Panc1 (cell line): ENCODE measurements at regions not wholly inside any gene's neighbourhood (a gene's known extent, or its start where the extent isn't known, plus 50 kb on each side); places are given as distances from the start of the nearest gene placed in this dataset.

ENCODE experiments used
- ATAC-seq: fragments of 200-7000 bp; cut with Tn5 transposase; 2 replicates; pipeline ENCODE4 v1.9.1; 2020; ENCODE audit warnings: mild to moderate bottlenecking, moderate library complexity
- BruUV-seq: library from RNA; stranded (reverse); fragments of 400-500 nt; replicated peaks from 2 replicates; lab custom pipeline; 2021; lab: Mats Ljungman, UMichigan
- CTCF ChIA-PET: fragments of 300-600 bp; sonication (Branson Sonifier 250); formaldehyde crosslinking; loops from one replicate; lab custom pipeline; 2022; ENCODE audit warnings: antibody characterized with exemption; lab: Charles Lee
- POLR2A ChIA-PET: fragments of 300-600 bp; sonication (Branson Sonifier 250); formaldehyde crosslinking; loops from one replicate; lab custom pipeline; 2022; ENCODE audit warnings: antibody characterized with exemption; lab: Charles Lee
- DNase-seq: peaks from one replicate; pipeline ENCODE4 v3.0.0-alpha.2; 2010; ENCODE audit warnings: low read depth, low spot score
- H3K27ac ChIP-seq: 2 replicates; pipeline ENCODE4 v1.5.1; 2011; ENCODE audit warnings: mild to moderate bottlenecking, low read length, inconsistent platforms
- H3K27me3 ChIP-seq: fragments of 200-500 bp; sonication (Bioruptor generic); 2 replicates; pipeline ENCODE4 v1.6.0; 2014; ENCODE audit warnings: low read length, inconsistent platforms; ENCODE audit not compliant: control insufficient read depth, insufficient read depth
- H3K36me3 ChIP-seq: fragments of 200-500 bp; sonication (Bioruptor generic); 2 replicates; pipeline ENCODE4 v1.5.1; 2014; ENCODE audit warnings: inconsistent platforms, mild to moderate bottlenecking, low read length, moderate library complexity; ENCODE audit not compliant: control insufficient read depth, insufficient read depth
- H3K4me1 ChIP-seq: 2 replicates; pipeline ENCODE4 v1.5.1; 2011; ENCODE audit warnings: inconsistent platforms, mild to moderate bottlenecking, low read length, moderate library complexity; ENCODE audit not compliant: control insufficient read depth, insufficient read depth
- H3K4me3 ChIP-seq, 2 experiments: 2 replicates each; pipeline ENCODE4 v1.5.1; 2011 to 2012; ENCODE audit warnings: low read depth in 2 of 2, low read length in 2 of 2, mild to moderate bottlenecking in 2 of 2, inconsistent platforms in 1 of 2, moderate library complexity in 1 of 2
- H3K9me3 ChIP-seq: fragments of 200-500 bp; sonication (Bioruptor generic); 2 replicates; pipeline ENCODE4 v1.5.1; 2014; ENCODE audit warnings: low read depth, mild to moderate bottlenecking, inconsistent platforms, low read length, moderate library complexity; ENCODE audit not compliant: control insufficient read depth, insufficient read depth
- POLR2AphosphoS5 ChIP-seq: IDR thresholded peaks from 2 replicates; pipeline ENCODE4 v1.6.1; 2012; ENCODE audit warnings: mild to moderate bottlenecking, low read depth, low read length, moderate library complexity
- SIN3A ChIP-seq: IDR thresholded peaks from 2 replicates; pipeline ENCODE4 v1.6.1; 2012; ENCODE audit warnings: low read depth, mild to moderate bottlenecking, low read length, moderate library complexity, borderline replicate concordance; ENCODE audit not compliant: insufficient read depth
- TCF7L2 ChIP-seq: IDR thresholded peaks from 2 replicates; pipeline ENCODE4 v1.6.1; 2011; ENCODE audit warnings: mild to moderate bottlenecking, low read depth, low read length, inconsistent platforms
- in situ Hi-C: cut with HindIII; loops from 2 replicates; pipeline ENCODE4 v1.10.0; 2016; ENCODE audit warnings: low sequenced_read_pairs, low pct_unique_long_range_greater_than_20kb
- intact Hi-C: fragments of 100-400 bp; cut with micrococcal nuclease; formaldehyde crosslinking; loops from one replicate; pipeline ENCODE4 v1.10.0; 2022; ENCODE audit not compliant: unreplicated experiment
- TF ChIP-seq, protein P1 (sequence below), 2 experiments: IDR thresholded peaks; 2 replicates each; pipeline ENCODE4 v1.6.1; 2011 to 2012; ENCODE audit warnings: low read depth in 2 of 2, control low read depth in 1 of 2, low read length in 1 of 2, mild to moderate bottlenecking in 1 of 2, moderate library complexity in 1 of 2; ENCODE audit not compliant: insufficient read depth in 1 of 2
- TF ChIP-seq, protein P2 (sequence below): fragments of 450-650 bp; IDR thresholded peaks from 2 replicates; pipeline ENCODE4 v1.5.1; 2017; ENCODE audit warnings: mild to moderate bottlenecking

GRCh38 chr4:132619968-132620367, 529.1 kb upstream of the PCDH10 start:
- Histone ChIP-seq H3K27ac (no peak overlapping the region), H3K36me3 (no peaks in the 10 kb centered on the region), H3K4me1 (no peaks in the 10 kb centered on the region), H3K4me3 (no peak overlapping the region), H3K9me3 (no peaks in the 10 kb centered on the region), H3K27me3 (no peaks in the 10 kb centered on the region)
- no peak for TF ChIP-seq TCF7L2
- no TSS peak for BruUV-seq
- ATAC-seq (no peak), DNase-seq (no peak)
- ChIA-PET CTCF (no interaction called here), POLR2A (no interaction called here)
- in situ Hi-C loops: no loop called here
- intact Hi-C loops: no loop called here

DNA sequence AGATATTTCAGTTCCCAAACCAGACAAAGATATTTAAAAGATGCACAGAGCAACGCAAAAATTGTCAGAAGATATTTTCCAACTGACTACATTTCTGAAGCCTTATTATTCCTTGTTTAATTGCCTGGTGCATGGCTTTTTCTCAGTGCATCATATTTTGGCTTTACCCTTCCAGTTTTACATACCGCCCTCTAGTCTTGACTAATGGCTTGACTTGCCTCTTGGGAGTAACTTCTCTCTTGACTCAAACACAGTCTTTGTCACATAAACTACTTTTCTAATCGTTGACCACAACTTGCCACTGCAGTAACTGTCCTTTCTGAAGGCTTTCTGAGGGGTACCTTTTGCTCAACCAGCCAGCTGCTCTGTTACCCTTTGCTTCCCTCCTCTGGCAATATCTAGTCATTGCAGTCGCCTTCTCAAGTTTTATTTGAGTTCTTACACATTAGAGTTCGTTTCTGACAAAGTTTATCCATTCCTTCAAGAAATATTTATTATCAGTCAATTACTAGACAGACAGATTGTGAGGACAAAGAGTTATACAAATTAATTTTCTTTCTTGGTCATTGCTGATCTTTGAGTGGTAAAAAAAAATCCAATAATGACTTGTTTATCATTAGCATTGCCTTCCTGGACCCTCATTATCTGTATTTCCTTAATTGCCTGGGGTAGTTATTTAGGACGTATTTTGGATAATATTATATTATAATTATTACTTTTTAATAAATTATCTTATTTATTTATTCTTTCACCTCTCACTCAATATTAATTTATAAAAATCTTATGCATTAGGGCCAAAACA, 506.9 kb upstream of the PCDH10 start:
- POLR2A ChIA-PET: no interaction called here
- no peaks in the 10 kb centered on the region for H3K9me3 ChIP-seq
- ATAC-seq: no peak
- TF ChIP-seq, protein P1, sequence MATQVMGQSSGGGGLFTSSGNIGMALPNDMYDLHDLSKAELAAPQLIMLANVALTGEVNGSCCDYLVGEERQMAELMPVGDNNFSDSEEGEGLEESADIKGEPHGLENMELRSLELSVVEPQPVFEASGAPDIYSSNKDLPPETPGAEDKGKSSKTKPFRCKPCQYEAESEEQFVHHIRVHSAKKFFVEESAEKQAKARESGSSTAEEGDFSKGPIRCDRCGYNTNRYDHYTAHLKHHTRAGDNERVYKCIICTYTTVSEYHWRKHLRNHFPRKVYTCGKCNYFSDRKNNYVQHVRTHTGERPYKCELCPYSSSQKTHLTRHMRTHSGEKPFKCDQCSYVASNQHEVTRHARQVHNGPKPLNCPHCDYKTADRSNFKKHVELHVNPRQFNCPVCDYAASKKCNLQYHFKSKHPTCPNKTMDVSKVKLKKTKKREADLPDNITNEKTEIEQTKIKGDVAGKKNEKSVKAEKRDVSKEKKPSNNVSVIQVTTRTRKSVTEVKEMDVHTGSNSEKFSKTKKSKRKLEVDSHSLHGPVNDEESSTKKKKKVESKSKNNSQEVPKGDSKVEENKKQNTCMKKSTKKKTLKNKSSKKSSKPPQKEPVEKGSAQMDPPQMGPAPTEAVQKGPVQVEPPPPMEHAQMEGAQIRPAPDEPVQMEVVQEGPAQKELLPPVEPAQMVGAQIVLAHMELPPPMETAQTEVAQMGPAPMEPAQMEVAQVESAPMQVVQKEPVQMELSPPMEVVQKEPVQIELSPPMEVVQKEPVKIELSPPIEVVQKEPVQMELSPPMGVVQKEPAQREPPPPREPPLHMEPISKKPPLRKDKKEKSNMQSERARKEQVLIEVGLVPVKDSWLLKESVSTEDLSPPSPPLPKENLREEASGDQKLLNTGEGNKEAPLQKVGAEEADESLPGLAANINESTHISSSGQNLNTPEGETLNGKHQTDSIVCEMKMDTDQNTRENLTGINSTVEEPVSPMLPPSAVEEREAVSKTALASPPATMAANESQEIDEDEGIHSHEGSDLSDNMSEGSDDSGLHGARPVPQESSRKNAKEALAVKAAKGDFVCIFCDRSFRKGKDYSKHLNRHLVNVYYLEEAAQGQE (IDR thresholded peaks at IDR 0.05; ENCODE audit: insufficient read depth in 1 of 2, low read depth in 2 of 2, low read length in 1 of 2): no peak
- no peak for TF ChIP-seq TCF7L2
- TF ChIP-seq SIN3A: no peak
- TF ChIP-seq, protein P2, sequence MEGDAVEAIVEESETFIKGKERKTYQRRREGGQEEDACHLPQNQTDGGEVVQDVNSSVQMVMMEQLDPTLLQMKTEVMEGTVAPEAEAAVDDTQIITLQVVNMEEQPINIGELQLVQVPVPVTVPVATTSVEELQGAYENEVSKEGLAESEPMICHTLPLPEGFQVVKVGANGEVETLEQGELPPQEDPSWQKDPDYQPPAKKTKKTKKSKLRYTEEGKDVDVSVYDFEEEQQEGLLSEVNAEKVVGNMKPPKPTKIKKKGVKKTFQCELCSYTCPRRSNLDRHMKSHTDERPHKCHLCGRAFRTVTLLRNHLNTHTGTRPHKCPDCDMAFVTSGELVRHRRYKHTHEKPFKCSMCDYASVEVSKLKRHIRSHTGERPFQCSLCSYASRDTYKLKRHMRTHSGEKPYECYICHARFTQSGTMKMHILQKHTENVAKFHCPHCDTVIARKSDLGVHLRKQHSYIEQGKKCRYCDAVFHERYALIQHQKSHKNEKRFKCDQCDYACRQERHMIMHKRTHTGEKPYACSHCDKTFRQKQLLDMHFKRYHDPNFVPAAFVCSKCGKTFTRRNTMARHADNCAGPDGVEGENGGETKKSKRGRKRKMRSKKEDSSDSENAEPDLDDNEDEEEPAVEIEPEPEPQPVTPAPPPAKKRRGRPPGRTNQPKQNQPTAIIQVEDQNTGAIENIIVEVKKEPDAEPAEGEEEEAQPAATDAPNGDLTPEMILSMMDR: peak; percentile 70
- no peak overlapping the region for H3K27ac ChIP-seq
- no peaks in the 10 kb centered on the region for H3K4me1 ChIP-seq
- no peaks in the 10 kb centered on the region for H3K36me3 ChIP-seq
- BruUV-seq: no TSS peak
- peak; percentile 8 for DNase-seq
- CTCF ChIA-PET: no interaction called here
- no peaks in the 10 kb centered on the region for H3K27me3 ChIP-seq
- intact Hi-C loops (no loop called here), in situ Hi-C loops (no loop called here)
- no peak overlapping the region for H3K4me3 ChIP-seq

DNA sequence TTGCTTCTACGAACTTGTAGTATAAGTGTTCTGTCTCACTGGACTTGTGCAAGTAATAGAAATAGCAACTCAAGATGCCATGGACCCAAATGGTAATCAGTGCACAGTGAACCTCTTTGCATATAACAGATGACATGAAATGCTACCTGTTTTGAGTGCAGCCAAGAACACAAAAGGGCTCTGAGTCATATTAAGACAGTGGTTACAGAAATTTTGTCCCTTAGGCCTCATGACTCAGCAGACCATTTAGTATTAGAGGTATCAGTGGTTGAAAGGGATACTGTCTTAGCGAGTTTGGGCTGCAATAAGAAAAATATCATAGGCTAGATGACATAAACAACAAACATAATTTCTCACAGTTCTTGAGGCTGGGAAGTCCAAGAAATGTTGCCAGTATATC, 502.9 kb upstream of the PCDH10 start:
- DNase-seq (no peak), ATAC-seq (no peak)
- intact Hi-C loops: no loop called here
- TF ChIP-seq POLR2AphosphoS5 (no peak), SIN3A (no peak), TCF7L2 (no peak)
- TF ChIP-seq, protein P1 (IDR thresholded peaks at IDR 0.05; ENCODE audit: insufficient read depth in 1 of 2, low read depth in 2 of 2, low read length in 1 of 2): no peak
- TF ChIP-seq, protein P2: no peak
- in situ Hi-C loops: no loop called here
- Histone ChIP-seq H3K27me3 (no peaks in the 10 kb centered on the region), H3K36me3 (no peaks in the 10 kb centered on the region), H3K4me3 (no peak overlapping the region), H3K9me3 (no peaks in the 10 kb centered on the region), H3K27ac (no peak overlapping the region), H3K4me1 (no peaks in the 10 kb centered on the region)
- ChIA-PET POLR2A (no interaction called here), CTCF (no interaction called here)
- no TSS peak for BruUV-seq
